ENCODE measurements at regions not wholly inside any gene's neighbourhood (a gene's known extent, or its start where the extent isn't known, plus 50 kb on each side); places are given as distances from the start of the nearest gene placed in this dataset.

DNA sequence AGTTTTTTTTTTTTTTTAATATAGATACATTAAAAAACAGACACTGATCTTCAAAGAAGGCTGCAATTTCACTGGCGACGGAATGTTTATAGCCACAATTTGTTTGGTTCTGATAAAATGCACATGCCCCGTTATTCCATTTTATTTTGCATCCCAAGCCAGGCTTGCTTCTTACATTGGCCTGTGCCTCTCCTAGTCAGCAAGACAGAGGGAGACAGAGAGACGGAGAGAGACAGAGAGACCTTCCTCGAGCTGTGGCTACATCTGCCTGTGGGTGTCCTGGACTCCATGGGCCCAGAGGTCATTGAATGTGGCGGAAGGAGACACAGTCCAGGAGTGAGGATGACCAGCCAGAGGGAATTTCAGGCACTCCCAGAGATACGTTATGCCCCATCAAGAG, 926.6 kb downstream of the VRK1 start:
- no peak for DNase-seq

DNA sequence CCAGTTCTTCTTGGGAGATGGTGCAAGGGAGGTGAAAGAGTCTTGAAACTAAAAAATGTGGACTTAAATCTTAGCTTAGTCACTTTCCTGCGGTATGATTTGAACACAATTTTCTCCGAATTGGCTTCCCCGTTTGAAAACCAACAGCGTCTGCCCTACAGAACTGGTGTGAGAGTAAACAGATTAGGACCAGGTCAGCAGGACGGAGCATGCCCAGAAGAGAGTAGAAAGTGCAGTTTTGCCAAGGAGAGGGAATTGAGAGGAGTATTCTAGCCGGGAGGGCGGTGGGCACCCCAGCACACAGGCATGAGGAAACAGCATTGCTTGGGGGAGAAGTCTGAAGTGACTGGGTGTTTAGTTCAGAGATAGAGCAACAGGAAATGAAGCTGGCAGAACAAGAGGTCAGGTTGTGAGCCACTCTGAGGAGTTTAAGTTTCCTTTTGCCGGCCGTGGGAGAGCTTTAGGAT, 927.1 kb downstream of the VRK1 start:
- no peak for DNase-seq

DNA sequence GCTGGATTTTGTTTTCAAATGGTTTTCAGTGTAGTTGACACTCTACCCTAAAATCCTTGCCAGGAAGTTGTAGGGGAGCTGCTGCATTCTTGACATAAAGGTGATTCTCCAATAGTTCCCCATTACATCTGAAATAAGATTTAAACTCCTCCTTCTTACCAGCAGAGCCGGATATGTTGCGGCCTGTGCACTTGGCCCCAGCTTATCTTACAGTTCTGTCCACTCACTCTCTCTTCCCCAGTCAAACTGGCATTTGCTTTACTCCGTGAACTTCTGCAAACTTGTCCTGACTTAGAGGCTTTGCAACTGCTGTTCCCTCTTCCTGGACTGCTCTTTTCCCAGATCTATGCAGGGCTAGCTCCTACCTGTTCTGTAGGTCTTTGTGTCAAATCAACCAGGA, 929.5 kb downstream of the VRK1 start:
- DNase-seq, result no peak

DNA sequence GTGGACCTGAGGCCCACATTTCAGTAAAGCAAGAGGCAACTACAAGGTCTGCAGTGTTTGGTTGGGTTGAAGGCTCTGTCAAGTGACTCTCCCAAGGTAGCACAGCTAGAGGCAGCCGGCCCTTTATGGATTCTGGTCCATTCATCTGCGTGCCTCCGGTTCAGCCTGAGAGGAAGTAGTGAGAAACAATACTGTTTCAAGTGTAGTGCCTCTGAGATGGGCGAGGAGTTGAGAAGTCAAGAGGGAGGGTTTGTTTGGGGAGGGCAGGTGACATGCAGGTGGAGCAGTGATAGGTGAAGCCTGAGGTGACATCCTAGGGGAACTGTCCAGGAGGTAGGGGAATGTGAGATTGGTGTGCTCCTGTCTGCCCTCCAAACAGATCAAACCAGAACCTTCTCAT, 933.5 kb downstream of the VRK1 start:
- DNase-seq, result no peak

DNA sequence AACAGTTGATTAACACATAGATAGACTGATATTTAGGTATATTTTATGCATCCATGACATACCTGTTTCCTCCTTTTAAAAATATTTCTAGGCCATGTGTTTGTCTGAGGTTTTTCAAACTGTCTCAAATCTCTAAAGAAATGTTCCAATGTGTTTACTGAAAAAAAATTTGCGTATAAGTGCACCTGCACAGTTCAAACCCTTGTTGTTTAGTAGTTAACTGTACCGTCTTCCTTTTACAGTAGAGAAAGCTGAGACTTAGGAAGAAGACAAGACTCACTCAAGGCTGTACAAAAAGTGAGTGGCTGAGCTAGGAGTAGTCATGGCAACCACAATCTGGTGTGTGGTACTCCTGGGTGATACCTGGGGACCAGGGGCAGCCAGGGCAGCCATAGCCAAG, 934.6 kb downstream of the VRK1 start:
- no peak for DNase-seq

GRCh38 chr14:97747316-97747715, 950.1 kb downstream of the VRK1 start:
- DNase-seq, result no peak

GRCh38 chr14:97748616-97749015, 951.4 kb downstream of the VRK1 start:
- no peak for DNase-seq

DNA sequence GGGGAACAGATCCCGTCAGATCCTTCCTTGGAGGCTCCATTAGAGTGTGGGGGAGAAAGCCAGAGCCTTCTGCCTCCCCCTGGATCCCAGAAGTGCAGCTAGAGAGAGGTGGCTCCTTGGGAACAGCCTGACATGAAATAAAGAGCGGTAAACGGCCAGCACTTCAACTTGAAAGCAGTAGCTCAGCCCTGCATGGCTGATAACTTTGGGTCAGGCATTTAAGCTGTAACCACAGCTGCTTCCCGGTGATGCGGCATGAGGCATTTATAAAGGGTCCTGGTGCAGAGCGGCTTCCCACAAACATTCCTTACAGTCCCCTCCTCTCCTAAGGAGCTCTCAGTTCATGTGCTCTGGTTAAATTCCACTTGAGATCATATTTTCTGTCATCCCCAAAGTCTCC, 960.3 kb downstream of the VRK1 start:
- no peak for DNase-seq

GRCh38 chr14:97760050-97760449, 962.9 kb downstream of the VRK1 start:
- no peak for DNase-seq

GRCh38 chr14:97762386-97762785, 965.2 kb downstream of the VRK1 start:
- DNase-seq, result no peak

DNA sequence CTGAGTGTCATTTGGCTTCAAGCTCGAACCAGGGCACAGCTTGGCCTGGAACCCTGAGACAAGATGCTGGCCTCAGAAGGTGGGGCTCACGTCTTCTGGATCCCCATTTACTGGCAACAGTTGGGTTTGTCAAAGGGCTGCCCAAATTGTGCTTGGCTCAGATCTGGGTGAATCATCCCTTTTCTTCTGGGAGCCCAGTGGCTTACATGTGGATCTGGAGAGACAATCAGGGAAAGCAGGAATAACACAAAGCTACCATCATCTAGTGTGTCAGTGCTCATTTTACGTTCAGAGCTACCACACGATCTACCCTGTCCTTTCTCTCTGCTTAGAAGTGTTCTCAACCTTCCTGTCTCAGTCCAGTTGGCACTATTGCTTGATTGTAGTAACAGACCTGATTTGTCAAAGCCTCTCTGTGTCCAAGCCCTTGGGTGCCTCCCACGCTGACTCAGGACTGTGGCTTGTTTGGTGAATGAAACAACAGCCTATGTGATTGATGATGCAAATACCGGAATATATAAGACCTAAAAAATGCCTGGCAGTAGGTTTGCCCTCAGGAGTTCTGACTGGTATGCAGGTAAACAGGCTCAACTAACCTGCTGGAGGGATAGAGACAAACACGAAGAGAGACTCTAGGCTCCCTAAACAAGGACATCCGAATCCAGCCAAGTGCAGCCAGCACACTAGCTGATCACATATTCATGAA, 974.3 kb downstream of the VRK1 start:
- DNase-seq, result no peak

- no peak for DNase-seq
Measured at GRCh38 chr14:97773598-97773997, 976.4 kb downstream of the VRK1 start.

GRCh38 chr14:97776890-97777558, 979.8 kb downstream of the VRK1 start:
- DNase-seq, result no peak

DNA sequence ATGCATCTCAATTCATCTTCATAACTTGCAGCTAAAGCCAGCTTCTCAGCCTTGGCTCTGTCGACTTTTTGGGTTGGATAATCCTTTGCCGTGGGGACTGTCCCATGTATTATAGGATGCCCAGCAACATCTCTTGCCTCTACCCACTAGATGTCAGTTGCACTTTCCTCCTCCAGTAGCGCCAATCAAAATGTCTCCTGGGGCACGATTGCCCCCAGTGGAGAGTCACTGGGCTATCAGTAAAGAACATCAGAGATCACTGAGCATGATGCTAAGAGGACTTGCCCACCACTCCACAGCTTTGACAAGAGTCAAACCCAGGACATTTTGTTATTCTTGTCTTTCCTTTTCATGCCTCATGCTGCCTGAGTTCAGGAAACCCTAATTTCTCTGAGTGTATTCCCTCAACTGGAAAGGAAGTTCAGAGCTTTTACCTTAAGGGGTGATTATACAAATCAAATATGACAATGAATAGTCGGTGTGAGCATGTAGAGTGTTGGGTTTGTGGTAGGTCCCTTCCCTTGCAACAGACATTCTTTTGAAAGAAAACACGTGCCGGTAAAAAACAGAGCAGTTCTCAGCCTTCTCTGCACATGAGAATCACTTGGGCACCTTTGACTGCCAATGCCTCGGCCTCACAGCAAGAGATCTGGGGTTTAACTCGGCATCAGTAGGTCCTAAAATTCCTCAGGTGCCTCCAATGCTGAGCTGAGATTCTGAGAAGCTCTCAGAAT, 980.6 kb downstream of the VRK1 start:
- no peak for DNase-seq

- DNase-seq, result no peak
Measured at GRCh38 chr14:97779140-97779539, 982.0 kb downstream of the VRK1 start.

- no peak for DNase-seq
Measured at GRCh38 chr14:97780804-97781203, 983.6 kb downstream of the VRK1 start.

DNA sequence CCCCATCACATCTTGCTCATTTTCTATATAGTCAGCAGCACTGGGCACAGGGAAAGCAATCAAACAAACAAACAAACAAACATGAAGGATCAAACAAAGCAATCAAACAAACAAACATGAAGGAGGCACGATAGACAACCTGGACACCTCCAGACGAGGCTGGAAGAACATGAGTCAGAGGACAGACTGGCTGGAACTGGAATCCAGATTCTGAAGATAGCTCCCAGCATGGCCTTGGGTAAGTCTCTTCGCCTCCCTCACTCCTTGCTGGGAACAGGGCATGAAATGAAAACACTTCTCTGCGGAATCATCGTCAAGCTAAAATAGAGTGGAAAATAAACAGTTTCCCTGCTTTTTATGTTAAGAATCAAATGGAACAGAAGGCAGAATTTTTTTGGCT, 984.8 kb downstream of the VRK1 start:
- DNase-seq, result no peak

DNA sequence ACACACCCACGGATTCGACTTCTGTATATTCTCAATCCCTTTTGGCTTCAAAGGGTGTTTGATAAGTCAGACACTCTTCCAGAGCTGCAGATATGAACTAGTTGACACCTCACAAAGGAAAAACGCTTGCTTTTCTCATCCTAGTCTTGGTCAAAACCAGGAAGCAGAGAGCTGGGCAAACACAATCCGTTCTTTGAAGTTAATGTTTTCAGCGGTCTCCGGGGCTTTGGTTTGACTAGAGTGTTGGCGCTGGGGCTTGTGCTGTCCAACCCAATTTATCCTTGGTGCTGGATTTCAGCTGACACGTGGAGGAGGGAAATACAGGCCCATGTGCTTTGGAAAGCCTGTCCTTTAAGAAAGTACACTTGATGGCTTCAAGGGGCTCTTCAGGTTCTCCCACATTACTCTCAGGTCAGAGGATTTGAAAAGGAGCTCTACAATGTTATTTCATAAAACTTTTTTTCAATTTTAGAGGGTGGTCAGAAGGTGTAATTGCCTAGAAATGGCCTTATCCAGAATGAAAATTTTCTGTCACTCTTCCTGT, 985.8 kb downstream of the VRK1 start:
- DNase-seq, result no peak

GRCh38 chr14:97785495-97785894, 988.3 kb downstream of the VRK1 start:
- no peak for DNase-seq

DNA sequence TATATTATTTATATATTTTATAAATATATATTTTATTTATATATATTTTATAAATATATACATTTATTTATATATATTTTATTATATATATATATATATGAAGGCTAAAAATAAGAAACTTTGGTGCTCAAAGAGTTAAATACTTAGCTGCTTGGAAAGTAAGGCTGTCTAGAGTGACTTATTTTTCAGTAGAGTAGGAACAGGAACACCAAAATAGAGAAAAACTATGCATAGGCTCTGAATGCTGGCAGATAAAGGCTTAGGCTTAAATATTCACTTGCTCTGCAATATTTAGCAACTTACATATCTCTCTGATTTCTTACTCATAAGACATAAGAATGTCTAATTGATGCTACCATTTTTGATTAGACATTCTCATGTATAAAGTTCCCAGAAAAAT, 991.2 kb downstream of the VRK1 start:
- DNase-seq, result no peak

GRCh38 chr14:97788846-97789526, 991.8 kb downstream of the VRK1 start:
- DNase-seq, result no peak

DNA sequence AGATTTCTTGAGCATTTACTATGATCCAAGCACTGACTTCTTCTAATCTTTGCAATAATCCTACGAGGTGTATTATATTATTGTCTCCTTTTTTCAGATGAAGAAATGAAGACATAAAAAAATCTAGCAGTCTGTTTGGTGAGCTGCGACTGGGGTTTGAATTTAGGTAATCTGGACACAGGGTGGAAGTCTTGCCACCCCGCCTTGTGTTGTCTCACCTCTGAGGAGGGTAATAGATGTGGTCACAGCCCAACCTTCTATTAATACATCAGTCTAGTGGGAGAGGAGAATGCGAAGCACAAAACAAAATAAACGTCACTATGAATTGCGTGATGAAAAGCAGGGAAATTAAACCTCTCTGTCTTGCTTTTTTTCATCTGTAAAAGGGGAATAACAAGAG, 993.9 kb downstream of the VRK1 start:
- no peak for DNase-seq

Data from muscle of arm (tissue), 1 donor.